ENCODE measurements at regions not wholly inside any gene's neighbourhood (a gene's known extent, or its start where the extent isn't known, plus 50 kb on each side); places are given as distances from the start of the nearest gene placed in this dataset.

DNA sequence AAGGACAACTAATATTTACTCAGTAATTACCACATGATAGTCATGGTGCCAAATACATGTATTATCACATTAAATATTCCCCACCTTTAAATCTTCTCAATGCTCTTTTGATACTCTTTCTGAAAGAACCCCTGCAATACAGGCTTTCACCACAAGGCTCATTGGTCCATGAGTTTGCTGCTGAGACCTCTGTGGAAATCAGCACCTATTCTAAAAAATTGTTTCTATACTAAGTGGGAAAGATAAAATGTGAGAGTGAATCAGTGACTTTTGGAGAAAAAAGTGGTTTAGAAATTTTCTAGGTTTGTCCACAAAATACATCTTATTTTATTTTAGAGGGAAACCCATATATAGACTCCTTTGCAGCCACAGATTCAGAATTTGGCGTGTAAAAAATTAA, 257.3 kb downstream of the ZIC3 start:
- H3K9me3 ChIP-seq (ENCODE audit: insufficient read depth, low read length), result no peaks in the 10 kb centered on the region
- no peak overlapping the region for H3K27ac ChIP-seq (ENCODE audit: low read depth, low read length)
- TF ChIP-seq, protein P1, sequence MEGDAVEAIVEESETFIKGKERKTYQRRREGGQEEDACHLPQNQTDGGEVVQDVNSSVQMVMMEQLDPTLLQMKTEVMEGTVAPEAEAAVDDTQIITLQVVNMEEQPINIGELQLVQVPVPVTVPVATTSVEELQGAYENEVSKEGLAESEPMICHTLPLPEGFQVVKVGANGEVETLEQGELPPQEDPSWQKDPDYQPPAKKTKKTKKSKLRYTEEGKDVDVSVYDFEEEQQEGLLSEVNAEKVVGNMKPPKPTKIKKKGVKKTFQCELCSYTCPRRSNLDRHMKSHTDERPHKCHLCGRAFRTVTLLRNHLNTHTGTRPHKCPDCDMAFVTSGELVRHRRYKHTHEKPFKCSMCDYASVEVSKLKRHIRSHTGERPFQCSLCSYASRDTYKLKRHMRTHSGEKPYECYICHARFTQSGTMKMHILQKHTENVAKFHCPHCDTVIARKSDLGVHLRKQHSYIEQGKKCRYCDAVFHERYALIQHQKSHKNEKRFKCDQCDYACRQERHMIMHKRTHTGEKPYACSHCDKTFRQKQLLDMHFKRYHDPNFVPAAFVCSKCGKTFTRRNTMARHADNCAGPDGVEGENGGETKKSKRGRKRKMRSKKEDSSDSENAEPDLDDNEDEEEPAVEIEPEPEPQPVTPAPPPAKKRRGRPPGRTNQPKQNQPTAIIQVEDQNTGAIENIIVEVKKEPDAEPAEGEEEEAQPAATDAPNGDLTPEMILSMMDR (IDR thresholded peaks at IDR 0.05; ENCODE audit: insufficient read depth, low read length, poor library complexity, severe bottlenecking), result no peak
- TF ChIP-seq EZH2phosphoT487 (conservative IDR thresholded peaks at IDR 0.05; ENCODE audit: low read length), result no peak
- H2AFZ ChIP-seq (ENCODE audit: low read depth, low read length, severe bottlenecking), result no peak overlapping the region
- no peak overlapping the region for H3K4me2 ChIP-seq (ENCODE audit: low read depth, low read length, poor library complexity, severe bottlenecking)
- H3F3A ChIP-seq (ENCODE audit: insufficient read depth), result no peaks in the 10 kb centered on the region
- no peaks in the 10 kb centered on the region for H3K27me3 ChIP-seq (ENCODE audit: low read length)
- H3K36me3 ChIP-seq (ENCODE audit: low read length), result no peaks in the 10 kb centered on the region
- no peak overlapping the region for H3K4me3 ChIP-seq (ENCODE audit: insufficient read depth, low read length, poor library complexity, severe bottlenecking)
- no peak overlapping the region for H3K9ac ChIP-seq (ENCODE audit: low read length)
- H4K20me1 ChIP-seq (ENCODE audit: low read depth, low read length), result no peaks in the 10 kb centered on the region
- H3K79me2 ChIP-seq (ENCODE audit: insufficient read depth, low read length), result no peaks in the 10 kb centered on the region
- no peaks in the 10 kb centered on the region for H3K9me2 ChIP-seq (replicated peaks; ENCODE audit: insufficient read depth, low read length)

- Histone ChIP-seq H3F3A (ENCODE audit: insufficient read depth) (no peaks in the 10 kb centered on the region), H3K9me2 (replicated peaks; ENCODE audit: insufficient read depth, low read length) (no peaks in the 10 kb centered on the region), H3K27me3 (ENCODE audit: low read length) (no peaks in the 10 kb centered on the region), H3K9me3 (ENCODE audit: insufficient read depth, low read length) (no peaks in the 10 kb centered on the region), H3K27ac (ENCODE audit: low read depth, low read length) (no peak overlapping the region), H4K20me1 (ENCODE audit: low read depth, low read length) (no peaks in the 10 kb centered on the region), H2AFZ (ENCODE audit: low read depth, low read length, severe bottlenecking) (no peak overlapping the region), H3K9ac (ENCODE audit: low read length) (no peak overlapping the region), H3K79me2 (ENCODE audit: insufficient read depth, low read length) (no peaks in the 10 kb centered on the region), H3K4me3 (ENCODE audit: insufficient read depth, low read length, poor library complexity, severe bottlenecking) (no peak overlapping the region), H3K4me2 (ENCODE audit: low read depth, low read length, poor library complexity, severe bottlenecking) (no peak overlapping the region), H3K36me3 (ENCODE audit: low read length) (no peaks in the 10 kb centered on the region)
- TF ChIP-seq, protein P1 (IDR thresholded peaks at IDR 0.05; ENCODE audit: insufficient read depth, low read length, poor library complexity, severe bottlenecking), result no peak
- TF ChIP-seq EZH2phosphoT487 (conservative IDR thresholded peaks at IDR 0.05; ENCODE audit: low read length), result no peak
These were observed 281.4 kb downstream of the ZIC3 start for GRCh38 chrX:137847376-137847775.

DNA sequence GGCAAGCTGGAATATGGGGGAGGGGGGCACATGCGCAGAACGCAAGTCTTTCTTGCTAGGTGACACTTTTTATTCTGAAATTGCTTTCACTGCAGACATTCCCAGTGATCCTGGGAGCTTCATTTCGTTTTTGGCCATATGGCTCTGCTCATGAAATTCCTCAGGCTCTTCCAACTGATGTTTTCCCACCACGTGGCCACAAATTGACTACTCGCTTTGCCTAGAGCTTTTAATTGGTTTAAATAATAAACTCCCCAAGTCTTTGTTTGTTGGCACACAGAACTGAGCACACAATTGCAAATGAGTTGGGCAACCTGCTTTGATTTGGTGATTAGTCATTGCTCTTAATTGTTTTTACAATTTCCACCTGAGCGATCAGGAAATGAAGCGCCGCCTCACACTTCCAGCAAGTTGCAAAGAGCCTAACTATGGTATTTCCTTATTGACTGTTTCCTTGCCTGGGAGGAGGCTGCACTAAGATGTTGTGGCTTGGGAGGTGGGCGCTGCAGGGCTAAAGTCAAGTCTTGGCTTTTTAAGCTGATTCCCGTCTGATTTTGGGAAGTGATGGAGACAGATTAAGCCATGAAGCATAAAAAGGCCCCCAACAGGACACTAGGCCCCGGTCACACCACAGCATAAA, 282.5 kb downstream of the ZIC3 start:
- Histone ChIP-seq H3F3A (ENCODE audit: insufficient read depth) (no peaks in the 10 kb centered on the region), H3K4me3 (ENCODE audit: insufficient read depth, low read length, poor library complexity, severe bottlenecking) (no peak overlapping the region), H3K9ac (ENCODE audit: low read length) (no peak overlapping the region), H2AFZ (ENCODE audit: low read depth, low read length, severe bottlenecking) (no peak overlapping the region), H3K4me2 (ENCODE audit: low read depth, low read length, poor library complexity, severe bottlenecking) (no peak overlapping the region), H3K9me2 (replicated peaks; ENCODE audit: insufficient read depth, low read length) (no peaks in the 10 kb centered on the region), H3K27ac (ENCODE audit: low read depth, low read length) (no peak overlapping the region), H3K27me3 (ENCODE audit: low read length) (no peaks in the 10 kb centered on the region), H4K20me1 (ENCODE audit: low read depth, low read length) (no peaks in the 10 kb centered on the region), H3K9me3 (ENCODE audit: insufficient read depth, low read length) (no peaks in the 10 kb centered on the region), H3K36me3 (ENCODE audit: low read length) (no peaks in the 10 kb centered on the region), H3K79me2 (ENCODE audit: insufficient read depth, low read length) (no peaks in the 10 kb centered on the region)
- no peak for TF ChIP-seq EZH2phosphoT487 (conservative IDR thresholded peaks at IDR 0.05; ENCODE audit: low read length)
- TF ChIP-seq, protein P1 (IDR thresholded peaks at IDR 0.05; ENCODE audit: insufficient read depth, low read length, poor library complexity, severe bottlenecking), result no peak
